ENCODE measurements at regions not wholly inside any gene's neighbourhood (a gene's known extent, or its start where the extent isn't known, plus 50 kb on each side); places are given as distances from the start of the nearest gene placed in this dataset.

DNA sequence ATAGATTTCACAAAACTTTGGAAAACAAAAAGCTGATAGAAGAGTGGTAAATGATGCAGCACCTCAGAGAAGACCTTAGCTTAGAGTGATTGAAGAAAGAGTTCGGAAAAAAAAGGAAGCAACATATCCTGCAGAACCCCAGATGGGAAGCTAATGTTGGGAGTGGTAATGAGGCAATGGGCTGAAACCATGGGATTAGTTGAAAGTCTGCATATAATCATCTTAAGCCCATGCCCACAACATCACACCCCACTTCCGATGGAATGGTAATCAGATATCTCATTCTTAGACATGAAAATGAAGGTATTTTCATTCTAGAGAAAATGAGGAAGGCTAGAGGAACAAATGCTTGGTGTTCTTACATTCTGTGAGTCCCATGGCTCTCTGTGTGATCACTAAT, 146.3 kb upstream of the ADAMTS3 start:
- TF ChIP-seq, protein P1, sequence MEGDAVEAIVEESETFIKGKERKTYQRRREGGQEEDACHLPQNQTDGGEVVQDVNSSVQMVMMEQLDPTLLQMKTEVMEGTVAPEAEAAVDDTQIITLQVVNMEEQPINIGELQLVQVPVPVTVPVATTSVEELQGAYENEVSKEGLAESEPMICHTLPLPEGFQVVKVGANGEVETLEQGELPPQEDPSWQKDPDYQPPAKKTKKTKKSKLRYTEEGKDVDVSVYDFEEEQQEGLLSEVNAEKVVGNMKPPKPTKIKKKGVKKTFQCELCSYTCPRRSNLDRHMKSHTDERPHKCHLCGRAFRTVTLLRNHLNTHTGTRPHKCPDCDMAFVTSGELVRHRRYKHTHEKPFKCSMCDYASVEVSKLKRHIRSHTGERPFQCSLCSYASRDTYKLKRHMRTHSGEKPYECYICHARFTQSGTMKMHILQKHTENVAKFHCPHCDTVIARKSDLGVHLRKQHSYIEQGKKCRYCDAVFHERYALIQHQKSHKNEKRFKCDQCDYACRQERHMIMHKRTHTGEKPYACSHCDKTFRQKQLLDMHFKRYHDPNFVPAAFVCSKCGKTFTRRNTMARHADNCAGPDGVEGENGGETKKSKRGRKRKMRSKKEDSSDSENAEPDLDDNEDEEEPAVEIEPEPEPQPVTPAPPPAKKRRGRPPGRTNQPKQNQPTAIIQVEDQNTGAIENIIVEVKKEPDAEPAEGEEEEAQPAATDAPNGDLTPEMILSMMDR (conservative IDR thresholded peaks at IDR 0.05) = no peak
- no peak for TF ChIP-seq ZFX (IDR thresholded peaks at IDR 0.05)
